ENCODE measurements at regions not wholly inside any gene's neighbourhood (a gene's known extent, or its start where the extent isn't known, plus 50 kb on each side); places are given as distances from the start of the nearest gene placed in this dataset.

DNA sequence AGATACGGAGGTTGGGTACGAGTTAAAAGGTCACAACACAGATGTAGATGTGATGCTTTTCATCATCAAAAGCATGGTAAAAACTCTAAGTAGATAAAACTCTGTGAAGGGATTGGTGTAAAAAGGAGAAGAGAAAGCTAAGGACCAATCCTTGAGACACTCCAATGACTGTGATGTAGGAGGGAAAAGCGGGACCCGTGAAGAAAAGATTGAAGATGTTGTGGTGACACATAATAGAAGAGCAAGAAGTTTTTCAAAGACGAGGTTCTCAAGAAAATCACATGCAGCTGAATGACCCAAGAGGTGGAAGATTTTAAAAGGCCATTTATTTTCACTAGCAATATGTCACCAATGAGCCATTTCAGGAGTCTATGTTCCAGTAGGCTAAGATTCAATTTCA lies 179.5 kb downstream of the MRPL39 start:
- no peak for TF ChIP-seq YY1 (IDR thresholded peaks at IDR 0.05; ENCODE audit: low read depth)
- TF ChIP-seq CREB1 (IDR thresholded peaks at IDR 0.05; ENCODE audit: low read depth): no peak
- TF ChIP-seq RAD21 (IDR thresholded peaks at IDR 0.05; ENCODE audit: low read depth): no peak
- no peak for TF ChIP-seq TCF12 (IDR thresholded peaks at IDR 0.05; ENCODE audit: low read depth)
- no peak for TF ChIP-seq EP300 (IDR thresholded peaks at IDR 0.05; ENCODE audit: borderline replicate concordance)
- no peak for TF ChIP-seq REST (IDR thresholded peaks at IDR 0.05; ENCODE audit: low read depth)
- no peak for TF ChIP-seq TAF1 (IDR thresholded peaks at IDR 0.05; ENCODE audit: low read depth)
- TF ChIP-seq, protein P1, sequence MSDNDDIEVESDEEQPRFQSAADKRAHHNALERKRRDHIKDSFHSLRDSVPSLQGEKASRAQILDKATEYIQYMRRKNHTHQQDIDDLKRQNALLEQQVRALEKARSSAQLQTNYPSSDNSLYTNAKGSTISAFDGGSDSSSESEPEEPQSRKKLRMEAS (IDR thresholded peaks at IDR 0.05): no peak
- no peak for TF ChIP-seq CEBPB (IDR thresholded peaks at IDR 0.05)
- TF ChIP-seq FOXM1 (IDR thresholded peaks at IDR 0.05; ENCODE audit: borderline replicate concordance, low read depth): no peak
